ENCODE measurements at regions not wholly inside any gene's neighbourhood (a gene's known extent, or its start where the extent isn't known, plus 50 kb on each side); places are given as distances from the start of the nearest gene placed in this dataset.

DNA sequence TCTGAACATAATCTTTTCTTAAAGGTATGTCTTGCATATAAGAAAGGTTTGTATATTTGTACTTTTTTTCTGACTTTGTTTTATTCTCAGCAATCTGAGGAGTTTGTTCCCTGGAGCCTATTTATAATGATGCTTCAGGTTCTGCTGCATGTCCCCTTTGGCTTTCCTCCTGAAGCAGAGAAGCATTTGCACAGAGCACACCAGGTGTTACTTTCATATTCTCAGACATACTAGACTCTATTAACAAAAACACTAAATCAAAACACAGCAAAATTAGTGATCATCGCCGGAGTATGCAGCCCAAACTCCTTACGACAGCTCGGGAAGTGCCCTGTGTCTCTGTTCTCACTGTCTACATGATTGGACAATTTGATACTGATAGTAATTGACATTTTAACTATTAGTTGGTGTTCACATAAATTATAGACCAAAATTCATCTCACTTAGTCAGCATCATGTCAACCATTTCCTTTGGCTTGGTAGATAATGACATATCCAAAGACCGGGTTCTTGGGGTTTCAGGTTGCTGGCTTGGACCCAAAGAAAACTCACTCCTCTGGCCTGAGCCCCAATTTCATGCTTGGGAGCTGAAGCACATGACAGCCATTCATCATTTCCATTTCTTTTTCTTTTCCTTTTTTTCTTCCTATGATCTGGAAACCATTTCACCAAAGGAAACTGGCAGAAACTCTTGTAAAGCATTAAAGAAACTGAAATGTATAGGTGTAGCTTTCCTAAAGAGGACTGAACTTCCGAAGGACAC, 400.1 kb upstream of the NRP1 start:
- TF ChIP-seq, protein P1, sequence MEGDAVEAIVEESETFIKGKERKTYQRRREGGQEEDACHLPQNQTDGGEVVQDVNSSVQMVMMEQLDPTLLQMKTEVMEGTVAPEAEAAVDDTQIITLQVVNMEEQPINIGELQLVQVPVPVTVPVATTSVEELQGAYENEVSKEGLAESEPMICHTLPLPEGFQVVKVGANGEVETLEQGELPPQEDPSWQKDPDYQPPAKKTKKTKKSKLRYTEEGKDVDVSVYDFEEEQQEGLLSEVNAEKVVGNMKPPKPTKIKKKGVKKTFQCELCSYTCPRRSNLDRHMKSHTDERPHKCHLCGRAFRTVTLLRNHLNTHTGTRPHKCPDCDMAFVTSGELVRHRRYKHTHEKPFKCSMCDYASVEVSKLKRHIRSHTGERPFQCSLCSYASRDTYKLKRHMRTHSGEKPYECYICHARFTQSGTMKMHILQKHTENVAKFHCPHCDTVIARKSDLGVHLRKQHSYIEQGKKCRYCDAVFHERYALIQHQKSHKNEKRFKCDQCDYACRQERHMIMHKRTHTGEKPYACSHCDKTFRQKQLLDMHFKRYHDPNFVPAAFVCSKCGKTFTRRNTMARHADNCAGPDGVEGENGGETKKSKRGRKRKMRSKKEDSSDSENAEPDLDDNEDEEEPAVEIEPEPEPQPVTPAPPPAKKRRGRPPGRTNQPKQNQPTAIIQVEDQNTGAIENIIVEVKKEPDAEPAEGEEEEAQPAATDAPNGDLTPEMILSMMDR (IDR thresholded peaks at IDR 0.05; ENCODE audit: low read depth, low read length, poor library complexity, severe bottlenecking) = no peak
- TF ChIP-seq EZH2phosphoT487 (IDR thresholded peaks at IDR 0.05; ENCODE audit: borderline replicate concordance, low read length) = no peak
